ENCODE measurements at regions not wholly inside any gene's neighbourhood (a gene's known extent, or its start where the extent isn't known, plus 50 kb on each side); places are given as distances from the start of the nearest gene placed in this dataset.

- TF ChIP-seq POLR2A (IDR thresholded peaks at IDR 0.05) (no peak), CTCF (IDR thresholded peaks at IDR 0.05) (no peak), EP300 (IDR thresholded peaks at IDR 0.05) (no peak), POLR2AphosphoS5 (IDR thresholded peaks at IDR 0.05) (no peak)
Observed at GRCh38 chr13:85564598-85564997, 234.6 kb downstream of the SLITRK6 start.

All from upper lobe of left lung (tissue), 4 donors.